IMR-90 (cell line): ENCODE measurements at regions not wholly inside any gene's neighbourhood (a gene's known extent, or its start where the extent isn't known, plus 50 kb on each side); places are given as distances from the start of the nearest gene placed in this dataset.
A peak's percentile ranks its signal among the peaks of the same experiment; 100 is the strongest.

ENCODE experiments used
- BHLHE40 ChIP-seq: fragments of 150-350 bp; IDR thresholded peaks from 2 replicates; pipeline ENCODE4 v1.6.1; 2016; ENCODE audit warnings: mild to moderate bottlenecking, low read depth, low read length
- CEBPB ChIP-seq: IDR thresholded peaks from 2 replicates; pipeline ENCODE4 v1.6.1; 2012; ENCODE audit warnings: low read depth, low read length, improper control_type of control experiment
- CTCF ChIP-seq: conservative IDR thresholded peaks from 2 replicates; pipeline ENCODE4 v1.5.1; 2012; ENCODE audit warnings: mild to moderate bottlenecking, low read depth, low read length, improper control_type of control experiment
- ELK1 ChIP-seq: fragments of 150-350 bp; IDR thresholded peaks from 2 replicates; pipeline ENCODE4 v1.6.1; 2016; ENCODE audit warnings: low read depth, mild to moderate bottlenecking, low read length, moderate library complexity, borderline replicate concordance
- MAFK ChIP-seq: IDR thresholded peaks from 2 replicates; pipeline ENCODE4 v1.6.1; 2012; ENCODE audit warnings: low read depth, low read length, improper control_type of control experiment
- MAZ ChIP-seq: IDR thresholded peaks from 2 replicates; pipeline ENCODE4 v1.6.1; 2012; ENCODE audit warnings: low read depth, mild to moderate bottlenecking, low read length, improper control_type of control experiment, moderate library complexity, borderline replicate concordance
- MXI1 ChIP-seq: IDR thresholded peaks from 2 replicates; pipeline ENCODE4 v1.6.1; 2012; ENCODE audit warnings: low read depth, mild to moderate bottlenecking, low read length, moderate library complexity, borderline replicate concordance
- NFE2L2 ChIP-seq: fragments of 150-350 bp; IDR thresholded peaks from 2 replicates; pipeline ENCODE4 v1.6.1; 2016; ENCODE audit warnings: low read depth, mild to moderate bottlenecking, low read length
- POLR2A ChIP-seq: IDR thresholded peaks from 2 replicates; pipeline ENCODE4 v1.6.1; 2012; ENCODE audit warnings: mild to moderate bottlenecking, low read depth, low read length
- RAD21 ChIP-seq: IDR thresholded peaks from 2 replicates; pipeline ENCODE4 v1.6.1; 2012; ENCODE audit warnings: low read length, improper control_type of control experiment
- RFX5 ChIP-seq: IDR thresholded peaks from 2 replicates; pipeline ENCODE4 v1.8.0; 2012; ENCODE audit warnings: low read depth, mild to moderate bottlenecking, low read length, moderate library complexity
- USF2 ChIP-seq: fragments of 150-350 bp; IDR thresholded peaks from 2 replicates; pipeline ENCODE4 v1.6.1; 2017; ENCODE audit warnings: mild to moderate bottlenecking, antibody characterized with exemption, low read length, low read depth

- TF ChIP-seq POLR2A (no peak), CTCF (no peak), CEBPB (no peak), BHLHE40 (peak; percentile 26; the same call in 1 of the 2 replicates), MXI1 (no peak), RAD21 (no peak), RFX5 (no peak), MAFK (no peak), ELK1 (no peak), MAZ (no peak), NFE2L2 (no peak), USF2 (no peak)
Observed at GRCh38 chr15:62739082-62739481, 303.5 kb upstream of the TPM1 start.
